ENCODE measurements at regions not wholly inside any gene's neighbourhood (a gene's known extent, or its start where the extent isn't known, plus 50 kb on each side); places are given as distances from the start of the nearest gene placed in this dataset.

DNA sequence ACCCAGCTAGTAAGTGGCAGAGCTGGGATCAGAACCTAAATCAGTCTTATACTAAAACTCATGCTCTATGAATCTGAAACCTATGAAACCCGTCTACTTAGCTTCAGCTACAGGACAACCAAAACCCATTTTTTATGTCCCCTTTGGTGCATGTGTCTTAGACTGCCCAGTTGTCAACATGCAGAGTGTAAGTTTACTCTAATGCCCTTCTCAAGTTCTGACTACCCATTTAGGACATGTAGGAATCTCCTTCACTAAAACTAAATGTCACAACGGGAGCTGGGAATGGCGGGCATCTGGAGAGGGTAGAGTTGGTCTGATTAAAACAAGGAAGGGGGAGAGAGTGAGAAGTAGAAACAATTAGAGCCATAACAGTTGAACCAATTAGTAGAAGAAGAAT, 167.9 kb upstream of the UBASH3B start:
- TF ChIP-seq, protein P1, sequence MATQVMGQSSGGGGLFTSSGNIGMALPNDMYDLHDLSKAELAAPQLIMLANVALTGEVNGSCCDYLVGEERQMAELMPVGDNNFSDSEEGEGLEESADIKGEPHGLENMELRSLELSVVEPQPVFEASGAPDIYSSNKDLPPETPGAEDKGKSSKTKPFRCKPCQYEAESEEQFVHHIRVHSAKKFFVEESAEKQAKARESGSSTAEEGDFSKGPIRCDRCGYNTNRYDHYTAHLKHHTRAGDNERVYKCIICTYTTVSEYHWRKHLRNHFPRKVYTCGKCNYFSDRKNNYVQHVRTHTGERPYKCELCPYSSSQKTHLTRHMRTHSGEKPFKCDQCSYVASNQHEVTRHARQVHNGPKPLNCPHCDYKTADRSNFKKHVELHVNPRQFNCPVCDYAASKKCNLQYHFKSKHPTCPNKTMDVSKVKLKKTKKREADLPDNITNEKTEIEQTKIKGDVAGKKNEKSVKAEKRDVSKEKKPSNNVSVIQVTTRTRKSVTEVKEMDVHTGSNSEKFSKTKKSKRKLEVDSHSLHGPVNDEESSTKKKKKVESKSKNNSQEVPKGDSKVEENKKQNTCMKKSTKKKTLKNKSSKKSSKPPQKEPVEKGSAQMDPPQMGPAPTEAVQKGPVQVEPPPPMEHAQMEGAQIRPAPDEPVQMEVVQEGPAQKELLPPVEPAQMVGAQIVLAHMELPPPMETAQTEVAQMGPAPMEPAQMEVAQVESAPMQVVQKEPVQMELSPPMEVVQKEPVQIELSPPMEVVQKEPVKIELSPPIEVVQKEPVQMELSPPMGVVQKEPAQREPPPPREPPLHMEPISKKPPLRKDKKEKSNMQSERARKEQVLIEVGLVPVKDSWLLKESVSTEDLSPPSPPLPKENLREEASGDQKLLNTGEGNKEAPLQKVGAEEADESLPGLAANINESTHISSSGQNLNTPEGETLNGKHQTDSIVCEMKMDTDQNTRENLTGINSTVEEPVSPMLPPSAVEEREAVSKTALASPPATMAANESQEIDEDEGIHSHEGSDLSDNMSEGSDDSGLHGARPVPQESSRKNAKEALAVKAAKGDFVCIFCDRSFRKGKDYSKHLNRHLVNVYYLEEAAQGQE (IDR thresholded peaks at IDR 0.05; ENCODE audit: low read depth) = no peak
- TF ChIP-seq CEBPB (IDR thresholded peaks at IDR 0.05) (no peak), TEAD4 (IDR thresholded peaks at IDR 0.05) (no peak), TAF1 (IDR thresholded peaks at IDR 0.05; ENCODE audit: low read depth) (no peak), TCF12 (IDR thresholded peaks at IDR 0.05; ENCODE audit: low read depth) (no peak), NFIC (IDR thresholded peaks at IDR 0.05) (no peak), EGR1 (IDR thresholded peaks at IDR 0.05) (no peak), RAD21 (IDR thresholded peaks at IDR 0.05; ENCODE audit: low read depth) (no peak), YY1 (IDR thresholded peaks at IDR 0.05; ENCODE audit: low read depth) (no peak)
- TF ChIP-seq, protein P2, sequence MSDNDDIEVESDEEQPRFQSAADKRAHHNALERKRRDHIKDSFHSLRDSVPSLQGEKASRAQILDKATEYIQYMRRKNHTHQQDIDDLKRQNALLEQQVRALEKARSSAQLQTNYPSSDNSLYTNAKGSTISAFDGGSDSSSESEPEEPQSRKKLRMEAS (IDR thresholded peaks at IDR 0.05) = no peak

DNA sequence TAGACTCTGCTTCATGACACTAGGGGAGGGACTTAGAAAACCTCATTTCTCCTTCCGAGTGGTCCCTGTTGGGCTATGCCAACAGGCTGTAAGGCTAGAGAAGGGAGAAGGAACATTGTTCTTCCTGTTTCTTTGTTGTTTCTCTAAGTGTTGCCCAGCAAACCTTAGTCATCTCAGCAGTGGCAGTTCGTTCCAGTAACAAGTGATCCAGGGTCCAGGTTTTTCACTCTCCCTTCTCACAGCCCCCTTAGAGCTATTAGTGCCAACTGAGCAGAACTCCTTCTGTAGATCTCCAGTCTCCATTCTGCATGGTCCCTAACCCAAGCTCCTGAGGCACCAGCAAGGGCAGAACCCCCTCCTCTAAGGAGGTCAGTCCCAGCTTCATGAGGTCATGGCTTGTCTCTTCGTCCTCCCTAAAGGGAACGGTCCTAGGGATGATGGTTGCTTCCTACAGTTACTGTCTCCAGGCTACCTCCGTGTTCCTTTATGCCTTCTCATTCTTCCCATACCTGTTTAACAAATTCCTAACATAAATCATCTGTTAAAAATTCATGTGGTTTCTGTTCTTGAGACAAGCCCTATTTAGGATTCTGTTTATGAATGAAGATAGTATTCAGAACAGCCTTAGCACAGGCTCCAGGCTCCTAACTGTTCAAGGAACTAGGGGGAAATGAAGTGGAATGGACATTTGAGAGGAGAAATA, 168.6 kb upstream of the UBASH3B start:
- TF ChIP-seq TEAD4 (IDR thresholded peaks at IDR 0.05) (no peak), NFIC (IDR thresholded peaks at IDR 0.05) (no peak), CREB1 (IDR thresholded peaks at IDR 0.05; ENCODE audit: low read depth) (no peak), CEBPB (IDR thresholded peaks at IDR 0.05) (no peak), TCF12 (IDR thresholded peaks at IDR 0.05; ENCODE audit: low read depth) (no peak), ZBTB7A (IDR thresholded peaks at IDR 0.05; ENCODE audit: low read depth) (no peak), EP300 (IDR thresholded peaks at IDR 0.05; ENCODE audit: borderline replicate concordance) (no peak), YY1 (IDR thresholded peaks at IDR 0.05; ENCODE audit: low read depth) (no peak), RAD21 (IDR thresholded peaks at IDR 0.05; ENCODE audit: low read depth) (no peak), TAF1 (IDR thresholded peaks at IDR 0.05; ENCODE audit: low read depth) (no peak), EGR1 (IDR thresholded peaks at IDR 0.05) (no peak), FOXM1 (IDR thresholded peaks at IDR 0.05; ENCODE audit: borderline replicate concordance, low read depth) (no peak)
- TF ChIP-seq, protein P3, sequence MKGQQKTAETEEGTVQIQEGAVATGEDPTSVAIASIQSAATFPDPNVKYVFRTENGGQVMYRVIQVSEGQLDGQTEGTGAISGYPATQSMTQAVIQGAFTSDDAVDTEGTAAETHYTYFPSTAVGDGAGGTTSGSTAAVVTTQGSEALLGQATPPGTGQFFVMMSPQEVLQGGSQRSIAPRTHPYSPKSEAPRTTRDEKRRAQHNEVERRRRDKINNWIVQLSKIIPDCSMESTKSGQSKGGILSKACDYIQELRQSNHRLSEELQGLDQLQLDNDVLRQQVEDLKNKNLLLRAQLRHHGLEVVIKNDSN (IDR thresholded peaks at IDR 0.05) = no peak
- TF ChIP-seq, protein P1 (IDR thresholded peaks at IDR 0.05; ENCODE audit: low read depth) = no peak
- TF ChIP-seq, protein P2 (IDR thresholded peaks at IDR 0.05) = no peak

DNA sequence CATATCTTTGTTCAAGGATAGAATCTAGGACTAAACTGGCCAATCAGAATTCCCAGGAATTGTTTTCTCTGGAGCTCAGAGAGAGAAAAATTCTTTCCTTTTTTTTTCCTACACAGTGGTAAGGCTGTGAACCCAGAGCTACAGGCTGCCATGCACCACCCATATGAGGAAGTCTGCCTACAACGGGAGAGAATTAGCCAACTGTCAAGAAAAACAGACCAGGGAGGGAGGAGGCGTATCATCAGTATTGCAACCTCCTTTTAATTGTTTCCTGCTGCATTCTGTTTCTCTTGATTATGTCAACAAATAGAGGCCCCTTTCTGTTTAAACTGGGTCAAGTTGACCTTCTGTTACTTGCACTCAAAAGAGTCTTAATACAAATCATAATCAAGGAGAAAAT, 176.5 kb upstream of the UBASH3B start:
- TF ChIP-seq TEAD4 (IDR thresholded peaks at IDR 0.05) (no peak), NFIC (IDR thresholded peaks at IDR 0.05) (no peak), EP300 (IDR thresholded peaks at IDR 0.05; ENCODE audit: borderline replicate concordance) (no peak), FOXM1 (IDR thresholded peaks at IDR 0.05; ENCODE audit: borderline replicate concordance, low read depth) (no peak), YY1 (IDR thresholded peaks at IDR 0.05; ENCODE audit: low read depth) (no peak), TAF1 (IDR thresholded peaks at IDR 0.05; ENCODE audit: low read depth) (no peak), CREB1 (IDR thresholded peaks at IDR 0.05; ENCODE audit: low read depth) (no peak), EGR1 (IDR thresholded peaks at IDR 0.05) (no peak), RAD21 (IDR thresholded peaks at IDR 0.05; ENCODE audit: low read depth) (no peak)
- TF ChIP-seq, protein P1 (IDR thresholded peaks at IDR 0.05; ENCODE audit: low read depth) = no peak
- TF ChIP-seq, protein P3 (IDR thresholded peaks at IDR 0.05) = no peak
- TF ChIP-seq, protein P2 (IDR thresholded peaks at IDR 0.05) = no peak

DNA sequence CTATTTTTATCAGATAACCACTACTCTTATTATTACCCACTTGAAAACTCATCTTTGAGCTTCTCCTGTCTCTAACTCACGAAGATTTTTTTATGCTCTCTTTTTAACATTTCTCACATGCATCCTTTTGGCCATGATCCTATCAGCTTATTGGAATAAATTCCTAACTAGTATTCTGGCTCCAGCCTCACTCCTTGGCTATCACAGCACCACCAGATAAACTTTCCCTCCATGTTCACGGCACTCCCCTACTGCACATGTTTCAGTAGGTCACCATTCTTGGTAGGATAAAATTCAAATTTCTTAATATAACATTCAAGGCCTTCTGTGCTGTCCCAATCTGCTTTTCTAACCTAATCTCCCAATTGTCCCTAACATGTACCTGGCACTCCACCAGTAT, 186.6 kb upstream of the UBASH3B start:
- TF ChIP-seq YY1 (IDR thresholded peaks at IDR 0.05; ENCODE audit: low read depth) = no peak
- TF ChIP-seq TEAD4 (IDR thresholded peaks at IDR 0.05) = no peak
- TF ChIP-seq, protein P1 (IDR thresholded peaks at IDR 0.05; ENCODE audit: low read depth) = no peak
- TF ChIP-seq TAF1 (IDR thresholded peaks at IDR 0.05; ENCODE audit: low read depth) = no peak
